IMR-90 (cell line): ENCODE measurements at regions not wholly inside any gene's neighbourhood (a gene's known extent, or its start where the extent isn't known, plus 50 kb on each side); places are given as distances from the start of the nearest gene placed in this dataset.

Source experiments
- ATAC-seq: fragments of 200-7000 bp; cut with Tn5 transposase; 2 replicates; pipeline ENCODE4 v1.9.1; 2020; ENCODE audit warnings: low read depth, mild to moderate bottlenecking, moderate library complexity
- BruUV-seq: library from RNA; stranded (reverse); fragments of 400-500 nt; replicated peaks from 2 replicates; lab custom pipeline; 2021; lab: Mats Ljungman, UMichigan
- CTCF ChIA-PET: fragments of 300-600 bp; formaldehyde crosslinking; extraction: SDS; loops from one replicate; lab custom pipeline; 2021; ENCODE audit warnings: antibody characterized with exemption; lab: Yijun Ruan, JAX
- POLR2A ChIA-PET: fragments of 300-600 bp; sonication (Branson Sonifier 250); formaldehyde crosslinking; loops from one replicate; lab custom pipeline; 2022; ENCODE audit warnings: antibody characterized with exemption; ENCODE audit not compliant: unreplicated experiment; lab: Charles Lee
- DNase-seq: peaks from one replicate; pipeline ENCODE4 v3.0.0; 2013
- H2AFZ ChIP-seq: replicated peaks from 2 replicates; pipeline ENCODE3; 2013; ENCODE audit warnings: low read length, mild to moderate bottlenecking; ENCODE audit not compliant: poor library complexity
- H2AK5ac ChIP-seq: 2 replicates; pipeline ENCODE4 v1.6.1; 2013; ENCODE audit warnings: low read depth, low read length, inconsistent platforms
- H2AK9ac ChIP-seq: replicated peaks from 2 replicates; pipeline ENCODE3; 2013; ENCODE audit warnings: mild to moderate bottlenecking, low read depth, low read length, moderate library complexity; ENCODE audit not compliant: poor library complexity
- H2BK120ac ChIP-seq: 2 replicates; pipeline ENCODE4 v1.6.1; 2013; ENCODE audit warnings: low read depth, low read length, inconsistent platforms
- H2BK15ac ChIP-seq: 3 replicates; pipeline ENCODE4 v1.6.1; 2013; ENCODE audit warnings: low read depth, low read length, inconsistent platforms
- H2BK20ac ChIP-seq: 2 replicates; pipeline ENCODE4 v1.6.1; 2013; ENCODE audit warnings: low read depth, mild to moderate bottlenecking, inconsistent platforms, low read length, moderate library complexity
- H2BK5ac ChIP-seq: 2 replicates; pipeline ENCODE4 v1.6.1; 2013; ENCODE audit warnings: mild to moderate bottlenecking, low read depth, low read length, inconsistent platforms; ENCODE audit not compliant: poor library complexity, severe bottlenecking
- H3K14ac ChIP-seq: replicated peaks from 2 replicates; pipeline ENCODE4 v1.6.1; 2013; ENCODE audit warnings: low read depth, low read length, inconsistent platforms
- H3K18ac ChIP-seq: 2 replicates; pipeline ENCODE4 v1.6.1; 2013; ENCODE audit warnings: low read depth, low read length, control low read depth
- H3K23ac ChIP-seq: 2 replicates; pipeline ENCODE4 v1.6.1; 2013; ENCODE audit warnings: low read depth, low read length, inconsistent platforms
- H3K27ac ChIP-seq: 2 replicates; pipeline ENCODE4 v1.5.1; 2013; ENCODE audit warnings: mild to moderate bottlenecking, control low read depth, low read length; ENCODE audit not compliant: insufficient read depth
- H3K27me3 ChIP-seq: 2 replicates; pipeline ENCODE4 v1.6.1; 2013; ENCODE audit warnings: low read length; ENCODE audit not compliant: control insufficient read depth, insufficient read depth
- H3K36me3 ChIP-seq: 2 replicates; pipeline ENCODE4 v1.6.1; 2013; ENCODE audit warnings: low read length, mixed read lengths; ENCODE audit not compliant: control insufficient read depth, insufficient read depth
- H3K4ac ChIP-seq: 2 replicates; pipeline ENCODE4 v1.6.1; 2013; ENCODE audit warnings: low read depth, low read length, inconsistent platforms
- H3K4me1 ChIP-seq: 2 replicates; pipeline ENCODE4 v1.6.1; 2013; ENCODE audit warnings: low read length, mixed read lengths; ENCODE audit not compliant: control insufficient read depth, insufficient read depth
- H3K4me2 ChIP-seq: 2 replicates; pipeline ENCODE4 v1.6.1; 2013; ENCODE audit warnings: low read depth, mild to moderate bottlenecking, control low read depth, low read length, moderate library complexity
- H3K4me3 ChIP-seq: 2 replicates; pipeline ENCODE4 v1.5.1; 2013; ENCODE audit warnings: low read depth, mild to moderate bottlenecking, control low read depth, low read length, moderate library complexity; ENCODE audit not compliant: insufficient read depth
- H3K56ac ChIP-seq: 2 replicates; pipeline ENCODE4 v1.6.1; 2013; ENCODE audit warnings: low read length, inconsistent platforms; ENCODE audit not compliant: insufficient read depth; ENCODE audit errors: extremely low read depth
- H3K79me1 ChIP-seq, 2 experiments: 2 replicates each; pipeline ENCODE4 v1.6.1; 2013; ENCODE audit warnings: low read length in 2 of 2, inconsistent platforms in 1 of 2, low read depth in 1 of 2
- H3K9ac ChIP-seq: 2 replicates; pipeline ENCODE4 v1.6.1; 2013; ENCODE audit warnings: low read depth, low read length, control low read depth
- H3K9me1 ChIP-seq: 2 replicates; pipeline ENCODE4 v1.6.1; 2013; ENCODE audit warnings: low read length, inconsistent platforms; ENCODE audit not compliant: insufficient read depth
- H3K9me3 ChIP-seq: 2 replicates; pipeline ENCODE4 v1.6.1; 2013; ENCODE audit warnings: low read length; ENCODE audit not compliant: control insufficient read depth, insufficient read depth
- H4K20me1 ChIP-seq: 2 replicates; pipeline ENCODE4 v1.6.1; 2013; ENCODE audit warnings: low read length, inconsistent platforms; ENCODE audit not compliant: insufficient read depth
- H4K5ac ChIP-seq: 2 replicates; pipeline ENCODE4 v1.6.1; 2013; ENCODE audit warnings: mild to moderate bottlenecking, low read depth, low read length, control low read depth
- H4K8ac ChIP-seq, 2 experiments: 2 replicates each; pipeline ENCODE4 v1.6.1; 2013; ENCODE audit warnings: low read depth in 2 of 2, low read length in 2 of 2, control low read depth in 1 of 2, inconsistent platforms in 1 of 2
- H4K91ac ChIP-seq: 2 replicates; pipeline ENCODE4 v1.6.1; 2013; ENCODE audit warnings: low read depth, low read length, inconsistent platforms; ENCODE audit not compliant: insufficient read depth
- BHLHE40 ChIP-seq: fragments of 150-350 bp; IDR thresholded peaks from 2 replicates; pipeline ENCODE4 v1.6.1; 2016; ENCODE audit warnings: mild to moderate bottlenecking, low read depth, low read length
- CEBPB ChIP-seq: IDR thresholded peaks from 2 replicates; pipeline ENCODE4 v1.6.1; 2012; ENCODE audit warnings: low read depth, low read length, improper control_type of control experiment
- CHD1 ChIP-seq: IDR thresholded peaks from 2 replicates; pipeline ENCODE4 v1.6.1; 2012; ENCODE audit warnings: low read depth, low read length, improper control_type of control experiment
- CTCF ChIP-seq: conservative IDR thresholded peaks from 2 replicates; pipeline ENCODE4 v1.5.1; 2012; ENCODE audit warnings: mild to moderate bottlenecking, low read depth, low read length, improper control_type of control experiment
- ELK1 ChIP-seq: fragments of 150-350 bp; IDR thresholded peaks from 2 replicates; pipeline ENCODE4 v1.6.1; 2016; ENCODE audit warnings: low read depth, mild to moderate bottlenecking, low read length, moderate library complexity, borderline replicate concordance
- FOS ChIP-seq: fragments of 150-350 bp; IDR thresholded peaks from 2 replicates; pipeline ENCODE4 v1.6.1; 2016; ENCODE audit warnings: low read depth, low read length
- MAFK ChIP-seq: IDR thresholded peaks from 2 replicates; pipeline ENCODE4 v1.6.1; 2012; ENCODE audit warnings: low read depth, low read length, improper control_type of control experiment
- MAZ ChIP-seq: IDR thresholded peaks from 2 replicates; pipeline ENCODE4 v1.6.1; 2012; ENCODE audit warnings: low read depth, mild to moderate bottlenecking, low read length, improper control_type of control experiment, moderate library complexity, borderline replicate concordance
- MXI1 ChIP-seq: IDR thresholded peaks from 2 replicates; pipeline ENCODE4 v1.6.1; 2012; ENCODE audit warnings: low read depth, mild to moderate bottlenecking, low read length, moderate library complexity, borderline replicate concordance
- NFE2L2 ChIP-seq: fragments of 150-350 bp; IDR thresholded peaks from 2 replicates; pipeline ENCODE4 v1.6.1; 2016; ENCODE audit warnings: low read depth, mild to moderate bottlenecking, low read length
- POLR2A ChIP-seq: IDR thresholded peaks from 2 replicates; pipeline ENCODE4 v1.6.1; 2012; ENCODE audit warnings: mild to moderate bottlenecking, low read depth, low read length
- RAD21 ChIP-seq: IDR thresholded peaks from 2 replicates; pipeline ENCODE4 v1.6.1; 2012; ENCODE audit warnings: low read length, improper control_type of control experiment
- RCOR1 ChIP-seq: IDR thresholded peaks from 2 replicates; pipeline ENCODE4 v1.6.1; 2012; ENCODE audit warnings: mild to moderate bottlenecking, low read length, improper control_type of control experiment; ENCODE audit not compliant: insufficient replicate concordance
- RFX5 ChIP-seq: IDR thresholded peaks from 2 replicates; pipeline ENCODE4 v1.8.0; 2012; ENCODE audit warnings: low read depth, mild to moderate bottlenecking, low read length, moderate library complexity
- SMC3 ChIP-seq: fragments of 150-350 bp; IDR thresholded peaks from 2 replicates; pipeline ENCODE4 v1.6.1; 2016; ENCODE audit warnings: low read depth, mild to moderate bottlenecking, antibody characterized with exemption, low read length, moderate library complexity
- USF2 ChIP-seq: fragments of 150-350 bp; IDR thresholded peaks from 2 replicates; pipeline ENCODE4 v1.6.1; 2017; ENCODE audit warnings: mild to moderate bottlenecking, antibody characterized with exemption, low read length, low read depth
- WGBS, 2 experiments: methylation state at CpG; one replicate each; pipeline versions ENCODE4 v1.1.5 to v1.1.7; 2013; ENCODE audit warnings: missing lambda C conversion rate in 2 of 2; ENCODE audit not compliant: insufficient read length in 1 of 2; ENCODE audit errors: extremely low coverage in 2 of 2; 5-methylcytosine and 5-hydroxymethylcytosine counted together
- dilution Hi-C: fragments of 300-500 bp; cut with HindIII; formaldehyde crosslinking; loops from one replicate; pipeline ENCODE4 v1.14.3; 2018; ENCODE audit warnings: low sequenced_read_pairs; ENCODE audit not compliant: unreplicated experiment
- in situ Hi-C: fragments of 300-500 bp; cut with MboI; formaldehyde crosslinking; loops from 3 replicates; pipeline ENCODE4 v1.14.3; 2019; ENCODE audit warnings: low sequenced_read_pairs, inconsistent platforms, mixed read lengths
- intact Hi-C: fragments of 100-400 bp; cut with micrococcal nuclease; formaldehyde crosslinking; loops from 2 replicates; pipeline ENCODE4 v1.10.0; 2022

GRCh38 chr4:162272215-162272614 is 108.4 kb upstream of the FSTL5 start:
- in situ Hi-C loops, result no loop called here
- dilution Hi-C loops, result no loop called here
- H3K36me3 ChIP-seq, result no peaks in the 10 kb centered on the region
- H4K5ac ChIP-seq, result no peak overlapping the region
- no peaks in the 10 kb centered on the region for H3K27me3 ChIP-seq
- H3K4me3 ChIP-seq, result no peak overlapping the region
- H3K4me1 ChIP-seq, result no peaks in the 10 kb centered on the region
- CTCF ChIA-PET, result no interaction called here
- H2AK9ac ChIP-seq, result no peak overlapping the region
- H3K23ac ChIP-seq, result no peak overlapping the region
- no peaks in the 10 kb centered on the region for H3K9me1 ChIP-seq
- H3K79me1 ChIP-seq, result no peaks in the 10 kb centered on the region
- H2BK20ac ChIP-seq, result no peak overlapping the region
- DNase-seq, result no peak
- H2AFZ ChIP-seq, result no peak overlapping the region
- no peak overlapping the region for H3K4ac ChIP-seq
- no peak overlapping the region for H3K18ac ChIP-seq
- ATAC-seq, result no peak
- no peak for TF ChIP-seq FOS
- no peak for TF ChIP-seq CEBPB
- no peak for TF ChIP-seq RCOR1
- TF ChIP-seq NFE2L2, result no peak
- no peak for TF ChIP-seq RAD21
- TF ChIP-seq RFX5, result no peak
- no peak for TF ChIP-seq USF2
- no peak for TF ChIP-seq MAFK
- TF ChIP-seq MXI1, result no peak
- no peak for TF ChIP-seq MAZ
- no peak for TF ChIP-seq BHLHE40
- TF ChIP-seq POLR2A, result no peak
- TF ChIP-seq ELK1, result no peak
- no peak for TF ChIP-seq CTCF
- TF ChIP-seq CHD1, result no peak
- TF ChIP-seq SMC3, result no peak
- no TSS peak for BruUV-seq
- no peak overlapping the region for H2BK120ac ChIP-seq
- H3K9me3 ChIP-seq, result peaks cover 4% of the 10 kb centered on the region; the same call in 1 of the 2 replicates
- no peak overlapping the region for H2BK15ac ChIP-seq
- WGBS, 2 experiments, result no CpG with 5 or more reads among the region's 2 CpGs
- H2AK5ac ChIP-seq, result no peak overlapping the region
- POLR2A ChIA-PET, result no interaction called here
- H3K14ac ChIP-seq, result no peak overlapping the region
- intact Hi-C loops, result no loop called here
- no peak overlapping the region for H3K27ac ChIP-seq
- H2BK5ac ChIP-seq, result no peak overlapping the region
- no peak overlapping the region for H3K56ac ChIP-seq
- H3K9ac ChIP-seq, result no peak overlapping the region
- no peaks in the 10 kb centered on the region for H4K20me1 ChIP-seq
- no peak overlapping the region for H4K8ac ChIP-seq
- no peak overlapping the region for H4K91ac ChIP-seq
- no peak overlapping the region for H3K4me2 ChIP-seq
